ENCODE measurements at regions not wholly inside any gene's neighbourhood (a gene's known extent, or its start where the extent isn't known, plus 50 kb on each side); places are given as distances from the start of the nearest gene placed in this dataset.
"Not testable (repeated sequence)": the region's sequence is repeated elsewhere in the genome, so short reads cannot be mapped to it uniquely, and the experiment has no call there.

- Mint-ChIP-seq H3K9me3 (no peaks in the 10 kb centered on the region), H3K27ac (no peak overlapping the region), H3K4me3 (no peak overlapping the region), H3K4me1 (no peaks in the 10 kb centered on the region), H3K36me3 (ENCODE audit: low read depth) (no peaks in the 10 kb centered on the region), H3K27me3 (peaks cover 2% of the 10 kb centered on the region)
- CTCF ChIA-PET, result no interaction called here
- DNase-seq, result no peak
- POLR2A ChIA-PET, result no interaction called here
Measured at GRCh38 chr6:168919470-168920179, 334.0 kb downstream of the THBS2 start.

GRCh38 chr6:168916576-168917211 lies 337.0 kb downstream of the THBS2 start:
- H3K4me1 Mint-ChIP-seq, result no peaks in the 10 kb centered on the region
- no peaks in the 10 kb centered on the region for H3K36me3 Mint-ChIP-seq (ENCODE audit: low read depth)
- no peaks in the 10 kb centered on the region for H3K9me3 Mint-ChIP-seq
- no peak overlapping the region for H3K4me3 Mint-ChIP-seq
- no peak overlapping the region for H3K27ac Mint-ChIP-seq
- DNase-seq, result no peak
- H3K27me3 Mint-ChIP-seq, result peaks cover 2% of the 10 kb centered on the region
- CTCF ChIA-PET, result no interaction called here
- POLR2A ChIA-PET, result no interaction called here

GRCh38 chr6:168915855-168916254 lies 337.8 kb downstream of the THBS2 start:
- no peaks in the 10 kb centered on the region for H3K9me3 Mint-ChIP-seq
- H3K27me3 Mint-ChIP-seq, result peaks cover 2% of the 10 kb centered on the region
- CTCF ChIA-PET, result no interaction called here
- no peaks in the 10 kb centered on the region for H3K36me3 Mint-ChIP-seq (ENCODE audit: low read depth)
- no peaks in the 10 kb centered on the region for H3K4me1 Mint-ChIP-seq
- no peak for DNase-seq
- POLR2A ChIA-PET, result no interaction called here
- no peak overlapping the region for H3K4me3 Mint-ChIP-seq
- H3K27ac Mint-ChIP-seq, result no peak overlapping the region

DNA sequence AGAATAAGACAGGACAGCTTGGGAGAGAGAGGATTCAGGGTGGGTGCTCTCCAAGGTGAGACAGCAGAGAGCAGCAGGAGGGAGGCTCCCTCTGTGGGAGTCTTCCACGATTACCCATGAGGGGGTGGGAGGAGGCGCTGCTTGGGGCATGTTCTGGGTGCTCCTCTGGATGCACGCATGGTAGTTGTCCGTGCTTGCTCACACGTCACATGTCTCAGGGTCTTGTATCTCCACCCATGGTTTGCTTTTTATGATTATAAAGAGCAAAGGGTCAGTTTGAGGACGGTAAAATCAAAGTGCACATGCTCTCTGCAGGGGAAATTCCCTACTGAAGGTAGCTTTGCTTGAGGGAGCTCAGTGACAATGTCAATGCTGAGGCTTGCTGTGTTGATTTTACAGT lies 338.4 kb downstream of the THBS2 start:
- peaks cover 2% of the 10 kb centered on the region for H3K9me3 Mint-ChIP-seq
- H3K4me3 Mint-ChIP-seq, result no peak overlapping the region
- POLR2A ChIA-PET, result no interaction called here
- DNase-seq, result no peak
- H3K36me3 Mint-ChIP-seq (ENCODE audit: low read depth), result no peaks in the 10 kb centered on the region
- H3K27ac Mint-ChIP-seq, result no peak overlapping the region
- no peaks in the 10 kb centered on the region for H3K4me1 Mint-ChIP-seq
- CTCF ChIA-PET, result no interaction called here
- H3K27me3 Mint-ChIP-seq, result peaks cover 2% of the 10 kb centered on the region

DNA sequence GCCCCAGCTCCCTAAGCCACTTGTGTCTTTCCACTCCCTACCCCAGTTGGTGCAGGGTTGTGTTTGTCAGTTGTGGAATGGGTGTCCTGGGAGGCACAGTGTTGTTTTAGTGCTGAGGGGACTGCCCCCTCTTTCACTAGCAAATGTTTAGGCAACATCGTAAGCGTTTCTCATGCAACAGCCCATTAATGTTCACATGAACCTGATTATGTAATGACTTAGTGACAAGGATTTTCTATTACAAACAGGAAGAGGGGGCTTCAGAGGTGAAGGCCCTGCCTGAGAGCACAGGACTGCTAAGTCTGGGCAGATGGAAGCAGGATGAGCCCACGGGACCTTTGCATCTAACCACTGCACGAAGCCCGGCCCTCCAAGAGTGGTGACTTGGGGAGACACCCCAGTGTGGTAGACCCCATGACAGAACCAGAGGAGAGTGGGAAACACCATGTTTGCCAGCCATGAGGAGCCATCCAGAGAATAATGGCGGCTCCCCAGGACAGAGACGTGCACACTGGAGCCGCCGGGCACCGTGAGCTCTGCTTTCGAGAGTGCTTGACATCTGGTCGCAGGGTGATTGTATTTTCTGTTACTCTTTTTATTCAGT lies 339.7 kb downstream of the THBS2 start:
- Mint-ChIP-seq H3K4me1 (peaks cover 4% of the 10 kb centered on the region), H3K9me3 (peaks cover 6% of the 10 kb centered on the region), H3K27me3 (no peaks in the 10 kb centered on the region), H3K27ac (no peak overlapping the region), H3K4me3 (no peak overlapping the region), H3K36me3 (ENCODE audit: low read depth) (no peaks in the 10 kb centered on the region)
- ChIA-PET POLR2A (no interaction called here), CTCF (no interaction called here)
- DNase-seq, result no peak

GRCh38 chr6:168913231-168913865 lies 340.3 kb downstream of the THBS2 start:
- POLR2A ChIA-PET, result not testable (repeated sequence)

DNA sequence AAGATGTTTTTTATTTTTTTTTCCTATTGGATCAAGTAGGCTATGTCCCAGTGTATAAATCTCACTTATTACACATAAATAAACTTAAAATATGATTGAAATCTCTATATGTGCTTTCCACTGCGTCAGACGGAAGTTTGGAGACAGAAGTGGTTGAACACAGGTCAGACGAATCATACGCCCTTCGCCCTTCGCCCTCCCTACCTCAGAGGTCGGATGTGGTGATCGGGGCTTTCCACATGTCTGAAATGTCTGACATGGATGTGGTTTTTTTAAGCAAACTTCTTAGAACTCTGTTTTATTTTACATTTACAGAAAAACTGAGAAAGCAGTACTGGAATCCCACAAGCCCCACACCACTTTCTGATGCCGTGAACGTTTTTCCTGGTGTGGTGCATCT lies 344.4 kb downstream of the THBS2 start:
- peak; percentile 19 for DNase-seq
- H3K27me3 Mint-ChIP-seq, result no peaks in the 10 kb centered on the region

More at GRCh38 chr6:168913231-168913865, 340.3 kb downstream of the THBS2 start:
- CTCF ChIA-PET; H3K27me3 Mint-ChIP-seq; H3K36me3 Mint-ChIP-seq (ENCODE audit: low read depth); H3K4me3 Mint-ChIP-seq; H3K9me3 Mint-ChIP-seq; DNase-seq; H3K27ac Mint-ChIP-seq; H3K4me1 Mint-ChIP-seq: not testable (repeated sequence)

GRCh38 chr6:168908887-168909286 lies 344.8 kb downstream of the THBS2 start:
- H3K27ac Mint-ChIP-seq, result no peak overlapping the region
- no peak for DNase-seq
- H3K36me3 Mint-ChIP-seq (ENCODE audit: low read depth), result no peaks in the 10 kb centered on the region

More for the DNA sequence above, 344.4 kb downstream of the THBS2 start:
- no peaks in the 10 kb centered on the region for H3K36me3 Mint-ChIP-seq (ENCODE audit: low read depth)
- CTCF ChIA-PET, result no interaction called here
- no peak overlapping the region for H3K4me3 Mint-ChIP-seq
- POLR2A ChIA-PET, result no interaction called here
- no peak overlapping the region for H3K27ac Mint-ChIP-seq
- peaks cover 6% of the 10 kb centered on the region for H3K9me3 Mint-ChIP-seq
- peaks cover 9% of the 10 kb centered on the region for H3K4me1 Mint-ChIP-seq

GRCh38 chr6:168908166-168908565 lies 345.5 kb downstream of the THBS2 start:
- no peak for DNase-seq
- Mint-ChIP-seq H3K9me3 (peaks cover 6% of the 10 kb centered on the region), H3K36me3 (ENCODE audit: low read depth) (no peaks in the 10 kb centered on the region), H3K4me3 (no peak overlapping the region), H3K27ac (no peak overlapping the region), H3K4me1 (peaks cover 9% of the 10 kb centered on the region), H3K27me3 (no peaks in the 10 kb centered on the region)
- ChIA-PET CTCF (no interaction called here), POLR2A (no interaction called here)

More at GRCh38 chr6:168908887-168909286, 344.8 kb downstream of the THBS2 start:
- Mint-ChIP-seq H3K27me3 (no peaks in the 10 kb centered on the region), H3K4me3 (no peak overlapping the region), H3K4me1 (peaks cover 9% of the 10 kb centered on the region), H3K9me3 (peaks cover 6% of the 10 kb centered on the region)
- POLR2A ChIA-PET, result no interaction called here
- CTCF ChIA-PET, result no interaction called here

GRCh38 chr6:168906391-168906790 lies 347.3 kb downstream of the THBS2 start:
- H3K4me3 Mint-ChIP-seq, result no peak overlapping the region
- H3K36me3 Mint-ChIP-seq (ENCODE audit: low read depth), result no peaks in the 10 kb centered on the region
- H3K4me1 Mint-ChIP-seq, result peaks cover 9% of the 10 kb centered on the region
- no peaks in the 10 kb centered on the region for H3K27me3 Mint-ChIP-seq
- no peak overlapping the region for H3K27ac Mint-ChIP-seq
- POLR2A ChIA-PET, result no interaction called here
- no peak for DNase-seq
- CTCF ChIA-PET, result no interaction called here
- H3K9me3 Mint-ChIP-seq, result peaks cover 6% of the 10 kb centered on the region

DNA sequence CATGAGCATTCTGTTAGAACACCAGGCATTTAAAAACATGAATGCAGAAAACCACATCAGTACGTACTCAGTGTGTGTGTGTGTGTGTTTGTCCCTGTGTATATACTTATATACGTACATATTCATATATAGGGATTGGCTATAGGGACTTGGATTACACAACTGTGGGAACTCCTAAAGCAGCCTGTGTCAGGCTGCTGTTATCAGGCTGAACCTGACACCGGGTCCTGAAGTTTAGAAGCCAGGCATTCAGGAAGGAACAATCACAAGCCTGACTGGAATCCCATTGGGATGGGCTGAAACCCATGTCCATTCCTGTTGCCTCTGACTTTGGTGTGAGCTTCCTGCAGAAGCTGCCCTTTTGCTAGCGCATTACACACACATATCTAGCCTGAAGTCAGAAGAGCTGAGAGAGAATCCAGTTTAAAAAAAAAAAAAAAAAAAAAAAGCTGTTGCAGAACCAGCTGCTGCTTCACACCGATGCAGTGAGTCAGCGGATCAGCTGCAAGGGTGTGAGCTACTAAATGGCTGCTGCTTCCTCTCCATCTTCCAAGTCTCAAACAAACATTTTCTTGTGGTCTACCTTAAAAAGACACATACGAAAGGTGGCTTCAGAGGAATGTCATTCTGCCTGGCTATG lies 348.1 kb downstream of the THBS2 start:
- no peak overlapping the region for H3K4me3 Mint-ChIP-seq
- H3K27ac Mint-ChIP-seq, result no peak overlapping the region
- no peak for DNase-seq
- ChIA-PET CTCF (no interaction called here), POLR2A (no interaction called here)
- H3K4me1 Mint-ChIP-seq, result peaks cover 9% of the 10 kb centered on the region
- peaks cover 6% of the 10 kb centered on the region for H3K9me3 Mint-ChIP-seq
- H3K36me3 Mint-ChIP-seq (ENCODE audit: low read depth), result no peaks in the 10 kb centered on the region
- H3K27me3 Mint-ChIP-seq, result peaks cover 2% of the 10 kb centered on the region

DNA sequence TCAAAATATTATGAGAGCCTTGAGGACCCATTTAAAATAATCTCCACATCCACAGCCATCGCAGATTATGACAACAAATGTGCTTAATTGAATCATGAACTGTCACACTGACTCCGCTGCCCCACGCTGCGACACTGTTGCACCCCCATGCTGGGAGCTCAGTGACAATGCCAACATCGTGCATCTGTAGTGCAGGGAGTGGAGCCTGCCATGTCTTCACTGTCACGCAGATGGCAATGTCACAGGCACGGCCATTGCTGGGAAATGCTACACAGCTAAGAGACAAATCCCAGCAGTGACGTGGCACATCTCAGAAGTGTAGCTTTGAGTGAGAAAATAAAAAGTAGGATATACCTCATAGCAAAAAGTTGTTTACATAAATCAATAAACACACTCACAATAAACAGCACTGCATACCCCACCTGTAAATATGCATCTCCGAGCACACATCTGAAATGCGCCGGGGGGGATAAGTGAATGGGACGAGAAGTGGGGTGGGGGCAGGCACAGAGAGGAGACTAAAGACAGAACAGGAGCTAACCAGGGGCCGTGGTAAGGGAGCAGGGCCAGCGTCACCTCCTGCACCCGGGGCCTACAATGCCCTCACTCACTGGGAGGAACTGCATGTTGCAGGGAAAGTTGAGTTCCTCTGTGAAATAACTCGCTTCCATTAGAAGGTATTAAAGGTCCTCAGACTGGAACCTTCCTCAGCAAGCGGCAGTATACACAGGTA lies 349.9 kb downstream of the THBS2 start:
- H3K4me1 Mint-ChIP-seq, result peaks cover 5% of the 10 kb centered on the region

DNA sequence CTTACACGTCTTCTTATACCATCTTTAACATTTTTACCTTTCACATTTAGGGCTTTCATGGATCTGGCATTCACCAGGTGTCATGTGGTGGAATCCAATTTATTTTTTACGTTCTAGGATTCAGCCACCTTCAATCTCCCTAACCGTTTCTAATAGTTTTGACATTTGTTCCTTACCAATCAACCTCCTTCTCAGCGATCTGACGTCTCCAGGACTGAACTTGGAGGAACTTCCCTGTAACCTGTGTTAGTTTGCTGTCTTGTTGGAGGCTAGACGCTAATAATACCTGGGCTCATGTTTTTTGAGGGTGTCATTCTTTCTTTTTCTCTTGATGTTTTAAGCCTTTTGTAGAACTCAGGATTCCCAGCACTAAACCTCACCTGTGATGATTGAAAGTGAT lies 351.6 kb downstream of the THBS2 start:
- CTCF ChIA-PET, result no interaction called here
- no peaks in the 10 kb centered on the region for H3K9me3 Mint-ChIP-seq
- POLR2A ChIA-PET, result no interaction called here
- H3K27ac Mint-ChIP-seq, result no peak overlapping the region
- peaks cover 5% of the 10 kb centered on the region for H3K4me1 Mint-ChIP-seq
- peaks cover 2% of the 10 kb centered on the region for H3K27me3 Mint-ChIP-seq
- H3K4me3 Mint-ChIP-seq, result no peak overlapping the region
- H3K36me3 Mint-ChIP-seq (ENCODE audit: low read depth), result no peaks in the 10 kb centered on the region
- DNase-seq, result no peak

More for the DNA sequence above, 349.9 kb downstream of the THBS2 start:
- CTCF ChIA-PET, result no interaction called here
- H3K4me3 Mint-ChIP-seq, result no peak overlapping the region
- H3K27me3 Mint-ChIP-seq, result peaks cover 2% of the 10 kb centered on the region
- POLR2A ChIA-PET, result no interaction called here
- no peaks in the 10 kb centered on the region for H3K9me3 Mint-ChIP-seq
- no peaks in the 10 kb centered on the region for H3K36me3 Mint-ChIP-seq (ENCODE audit: low read depth)
- no peak overlapping the region for H3K27ac Mint-ChIP-seq
- DNase-seq, result no peak
